DMS79 treated with DMSO at 0.1 percent for 48 hours (cell line): ENCODE measurements at regions not wholly inside any gene's neighbourhood (a gene's known extent, or its start where the extent isn't known, plus 50 kb on each side); places are given as distances from the start of the nearest gene placed in this dataset.

ENCODE experiments used
- DNase-seq: peaks from one replicate; lab custom pipeline; 2025; lab: John Stamatoyannopoulos, UW

DNA sequence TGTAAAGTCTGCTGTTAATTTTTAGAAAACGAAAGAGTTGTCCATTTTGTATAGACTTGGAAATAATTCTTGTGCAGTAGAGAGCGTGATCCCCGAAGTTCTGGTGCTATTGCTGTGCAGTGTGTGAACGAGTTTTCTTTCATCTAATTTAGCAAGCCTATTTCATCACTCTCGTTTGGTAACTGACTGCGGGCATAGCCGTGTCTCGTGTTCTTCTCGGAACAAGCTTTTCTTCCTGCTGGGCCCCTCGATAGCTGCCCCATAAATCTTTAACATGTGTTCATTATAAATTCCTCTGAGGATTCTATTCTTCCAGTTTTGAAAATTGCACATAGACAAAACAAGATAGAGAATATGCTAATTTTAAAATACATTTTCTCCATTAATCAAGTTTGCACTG is 622.0 kb upstream of the PFKP start:
- DNase-seq: no peak

DNA sequence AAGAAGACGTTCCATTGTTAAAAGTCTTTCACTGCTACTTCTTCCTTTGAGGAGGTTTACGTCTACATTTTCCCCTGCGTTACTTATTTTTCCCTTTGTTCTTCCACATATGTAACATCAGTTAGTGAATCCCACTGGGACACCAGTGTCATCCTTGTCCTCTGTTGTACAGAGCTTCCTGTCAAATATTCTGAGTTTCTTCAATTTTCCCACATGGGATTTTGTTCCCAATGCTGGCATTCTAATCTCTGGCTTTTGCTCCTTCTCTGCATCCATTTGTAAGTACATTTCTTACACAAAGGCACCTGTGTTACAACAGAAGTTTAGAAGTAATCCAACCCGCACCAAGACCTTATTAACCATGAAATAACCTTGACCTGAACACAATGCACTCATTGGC is 627.4 kb upstream of the PFKP start:
- no peak for DNase-seq

DNA sequence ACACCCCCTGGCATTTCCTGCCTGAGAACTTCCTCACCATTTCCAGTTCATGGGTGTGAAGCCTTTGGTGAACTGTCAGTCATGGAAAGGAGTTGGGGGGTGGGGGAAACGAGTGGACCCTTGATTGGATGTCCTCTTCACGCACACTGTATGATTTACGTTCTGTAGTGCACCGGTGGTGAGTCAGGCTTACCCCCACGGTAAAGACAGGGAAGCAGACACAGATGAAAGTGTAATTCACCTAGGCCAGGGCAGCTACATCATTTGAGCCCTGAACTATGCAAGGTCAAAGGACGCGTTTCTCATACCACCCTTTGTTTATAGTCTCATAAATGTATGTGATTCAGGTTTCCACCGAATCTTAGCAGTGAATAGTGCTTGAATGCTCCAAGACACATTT is 628.3 kb upstream of the PFKP start:
- no peak for DNase-seq

DNA sequence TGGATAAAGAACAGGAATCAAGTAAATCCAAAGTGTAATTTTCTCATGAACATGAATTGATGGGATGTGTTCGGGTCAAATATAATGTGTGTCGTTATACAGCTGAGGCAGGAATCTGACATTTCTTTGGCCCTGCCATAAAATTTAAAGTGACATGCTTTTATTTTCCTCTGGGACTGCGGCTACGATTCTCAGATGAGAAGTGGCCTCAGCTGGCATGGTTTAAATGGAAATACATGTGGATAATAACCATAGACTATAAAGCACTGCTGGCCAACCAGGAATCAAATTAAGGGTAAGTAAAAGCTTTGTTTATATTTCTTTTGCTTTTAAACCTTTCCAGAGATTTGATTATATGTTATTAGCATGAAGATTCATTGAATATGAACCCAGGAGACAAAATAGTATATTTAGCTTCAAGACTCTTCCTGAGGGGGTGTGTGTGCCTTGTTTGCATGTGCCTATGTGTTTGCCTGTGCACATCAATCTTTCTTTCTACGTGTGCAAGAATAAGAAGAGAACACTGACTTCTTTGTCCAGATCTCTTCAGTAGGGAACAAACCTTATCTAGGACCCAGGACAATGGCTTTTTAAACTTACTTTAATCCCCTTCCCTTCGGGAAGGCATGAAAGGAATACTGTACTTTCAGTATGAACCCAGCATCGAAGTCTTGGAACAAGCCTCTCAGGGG is 629.0 kb upstream of the PFKP start:
- no peak for DNase-seq

DNA sequence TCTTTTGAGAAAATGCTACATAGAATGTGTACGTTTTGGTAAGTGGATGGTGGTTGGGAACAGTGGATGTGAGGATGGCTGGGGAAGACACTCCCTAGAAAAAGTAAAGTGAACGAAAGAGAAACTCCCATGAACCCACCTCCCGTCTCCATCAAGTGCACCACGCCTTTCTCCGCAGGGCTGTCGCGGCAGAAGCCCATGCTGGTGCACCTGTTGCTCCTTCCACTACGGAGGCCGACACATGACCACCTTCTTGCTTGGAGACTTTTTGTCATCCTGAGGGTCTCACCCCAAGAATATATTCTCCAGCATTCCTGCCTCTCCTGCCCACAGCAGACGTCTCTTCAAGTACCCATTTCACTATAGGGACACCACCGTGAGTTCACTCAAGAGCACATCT is 630.4 kb upstream of the PFKP start:
- DNase-seq: no peak

DNA sequence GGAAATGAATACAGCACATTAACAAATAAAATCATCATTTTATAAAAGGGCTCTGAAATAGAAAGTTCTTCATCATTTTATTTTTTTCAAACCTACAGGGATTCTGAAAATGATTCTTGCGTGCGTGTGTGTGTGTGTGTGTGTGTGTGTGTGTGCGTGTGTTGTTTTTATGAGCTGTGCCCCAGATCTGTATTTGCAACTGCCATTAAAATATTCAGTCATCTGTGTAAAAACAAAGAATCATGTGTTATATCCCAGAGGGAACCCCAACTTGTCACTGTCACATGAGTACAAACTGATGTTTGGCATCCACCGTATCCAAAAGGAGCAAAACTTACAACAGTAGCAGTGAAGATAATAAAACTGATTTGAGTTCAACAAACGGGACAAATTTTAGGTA is 635.4 kb upstream of the PFKP start:
- DNase-seq: no peak

DNA sequence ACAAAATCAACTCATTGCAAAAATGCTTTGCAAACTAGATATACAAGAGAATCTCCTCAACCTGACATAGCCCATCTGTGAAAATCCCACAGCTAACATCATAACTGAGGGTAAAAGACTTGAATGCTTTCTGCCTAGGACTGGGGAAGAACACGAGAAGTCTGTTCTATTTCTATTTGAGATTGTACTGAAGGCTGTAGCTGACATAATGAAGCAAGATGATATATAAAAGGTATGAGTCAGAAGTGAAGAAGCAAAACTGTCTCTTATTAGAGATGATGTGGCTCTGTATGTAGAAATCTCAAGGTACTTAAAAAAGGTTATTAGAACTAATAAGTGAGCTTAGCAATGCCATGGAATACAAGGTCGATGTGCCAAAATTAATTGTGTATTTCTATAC is 639.9 kb upstream of the PFKP start:
- DNase-seq: no peak

DNA sequence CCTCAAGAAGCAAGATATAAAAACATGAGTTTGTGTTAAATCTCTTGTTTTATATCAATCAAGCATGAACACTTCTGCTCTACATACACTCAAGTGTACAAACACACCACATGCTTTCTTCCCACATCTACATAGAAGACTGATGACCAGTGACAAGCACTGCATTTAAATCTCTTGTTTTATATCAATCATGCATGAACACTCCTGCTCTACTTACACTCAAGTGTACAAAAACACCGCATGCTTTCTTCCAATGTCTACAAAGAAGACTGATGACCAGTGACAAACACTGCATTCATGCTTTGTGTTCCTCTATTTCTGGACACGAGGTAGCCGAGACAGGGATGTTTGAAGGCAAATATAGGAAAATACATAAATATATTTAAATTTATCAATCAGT is 642.0 kb upstream of the PFKP start:
- DNase-seq: no peak

DNA sequence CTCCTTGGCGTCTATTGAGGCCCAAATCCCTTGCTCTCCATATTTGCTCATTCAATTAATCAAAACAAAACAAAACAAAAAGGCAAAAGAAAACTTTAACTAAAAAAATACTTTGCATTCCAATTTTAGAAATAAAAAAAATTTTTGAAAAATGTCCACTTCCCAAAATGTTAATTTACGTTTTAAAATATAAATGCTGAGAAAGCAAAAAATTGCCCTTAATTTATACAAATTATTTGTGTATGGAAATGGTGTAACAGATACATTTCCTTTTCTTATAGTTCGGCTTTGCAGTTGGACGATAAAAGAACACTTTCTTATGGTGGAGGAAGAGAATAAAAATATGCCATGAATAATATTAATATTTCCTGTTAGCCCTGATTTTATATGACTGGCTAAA is 652.8 kb upstream of the PFKP start:
- no peak for DNase-seq

DNA sequence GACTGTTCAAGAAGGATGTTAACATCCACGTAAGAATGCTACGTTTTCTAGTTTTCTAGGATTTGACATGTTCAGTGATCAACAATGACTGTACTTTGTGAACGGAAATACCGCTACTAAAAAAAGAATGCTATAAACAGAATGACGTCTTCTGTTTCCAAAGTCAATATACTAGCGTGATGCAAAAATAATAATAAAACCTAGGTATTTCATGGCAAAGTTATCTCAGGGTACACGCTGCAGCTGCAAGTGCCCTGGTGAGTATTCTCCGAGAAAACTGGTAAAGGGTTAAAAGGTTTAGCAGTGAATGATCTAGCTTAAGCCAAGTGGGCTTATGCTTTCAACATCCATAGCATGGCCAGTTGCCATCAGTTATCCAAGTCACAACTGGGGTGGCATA is 653.3 kb upstream of the PFKP start:
- DNase-seq: no peak

DNA sequence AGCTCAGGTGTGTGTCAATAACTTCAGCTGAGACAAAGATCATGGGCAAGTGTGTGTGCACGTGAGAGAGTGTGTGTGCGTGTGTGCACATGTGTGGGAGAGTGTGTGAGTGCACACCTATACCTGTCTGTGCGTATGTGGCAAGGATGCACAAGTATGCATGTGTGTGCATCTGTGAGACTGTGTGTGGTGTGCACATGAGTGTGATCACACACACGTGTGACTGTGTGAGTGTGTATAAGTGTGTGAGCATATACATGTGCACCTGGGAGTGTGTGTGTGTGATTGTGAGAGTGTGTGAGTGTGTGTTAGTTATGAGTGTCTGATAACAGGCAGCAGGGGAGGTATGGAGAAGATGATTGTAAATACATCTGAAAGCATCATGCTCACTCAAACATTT is 657.3 kb upstream of the PFKP start:
- DNase-seq: no peak

DNA sequence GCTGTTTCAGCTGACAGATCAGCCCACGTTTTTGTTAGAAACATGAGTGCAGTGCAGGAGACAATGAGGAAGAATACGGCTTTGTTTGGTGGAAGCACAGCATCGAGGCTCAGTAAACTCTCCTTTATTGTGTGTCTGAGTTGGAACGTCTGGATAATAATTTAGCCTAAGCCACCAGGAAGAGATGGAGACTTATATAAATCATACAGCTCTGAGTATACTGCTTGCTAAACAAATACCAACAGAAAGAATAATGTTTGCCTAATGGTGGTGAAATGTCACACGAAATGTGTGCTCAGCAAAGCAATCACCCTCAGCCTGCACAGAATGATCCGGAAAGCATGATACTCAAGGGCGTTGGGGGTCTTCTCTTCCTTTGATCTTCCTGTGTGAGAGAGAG is 664.1 kb upstream of the ADARB2 start:
- no peak for DNase-seq

DNA sequence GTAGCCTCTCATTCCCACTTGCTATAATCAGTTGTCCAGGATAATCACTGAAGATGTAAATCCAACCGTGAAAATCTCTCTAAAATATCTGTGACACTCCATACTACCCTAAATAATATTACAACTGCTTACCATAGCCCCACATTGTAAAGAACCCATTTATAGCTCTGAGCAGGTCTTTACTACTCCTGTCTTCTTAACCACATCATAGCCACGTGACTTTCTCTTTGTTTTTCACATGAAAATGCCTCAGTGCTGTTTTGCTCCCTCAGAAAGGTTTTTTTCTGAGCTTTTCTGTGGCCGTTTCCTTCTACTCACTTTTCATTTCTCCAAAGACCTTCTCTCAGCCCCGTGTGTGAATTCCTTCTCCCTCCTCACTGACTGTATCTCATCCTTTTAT is 662.2 kb upstream of the ADARB2 start:
- no peak for DNase-seq

DNA sequence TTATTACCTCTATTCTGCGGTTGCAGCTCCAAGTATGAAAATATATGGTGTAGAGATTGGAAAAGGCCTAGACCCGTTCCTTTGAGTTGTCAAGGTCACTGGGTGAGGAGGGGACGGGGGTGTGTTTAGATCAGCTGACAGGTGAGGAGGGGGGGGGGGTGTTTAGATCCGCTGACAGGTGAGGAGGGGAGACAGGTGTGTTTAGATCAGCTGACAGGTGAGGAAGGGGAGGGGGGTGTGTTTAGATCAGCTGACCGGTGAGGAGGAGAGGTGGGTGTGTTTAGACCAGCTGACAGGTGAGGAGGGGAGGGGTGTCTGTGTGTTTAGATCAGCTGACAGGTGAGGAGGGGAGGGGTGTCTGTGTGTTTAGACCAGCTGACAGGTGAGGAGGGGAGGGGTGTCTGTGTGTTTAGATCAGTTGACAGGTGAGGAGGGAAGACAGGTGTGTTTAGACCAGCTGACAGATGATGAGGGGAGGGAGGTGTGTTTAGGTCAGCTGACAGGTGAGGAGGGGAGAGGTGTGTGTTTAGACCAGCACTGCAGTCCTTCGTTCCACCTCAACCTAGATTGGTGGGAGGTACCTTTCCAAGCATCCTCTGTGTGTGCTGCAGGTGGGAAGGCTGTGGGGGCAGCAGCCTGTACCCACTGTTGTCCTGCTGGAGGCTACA is 655.0 kb upstream of the ADARB2 start:
- DNase-seq: no peak

DNA sequence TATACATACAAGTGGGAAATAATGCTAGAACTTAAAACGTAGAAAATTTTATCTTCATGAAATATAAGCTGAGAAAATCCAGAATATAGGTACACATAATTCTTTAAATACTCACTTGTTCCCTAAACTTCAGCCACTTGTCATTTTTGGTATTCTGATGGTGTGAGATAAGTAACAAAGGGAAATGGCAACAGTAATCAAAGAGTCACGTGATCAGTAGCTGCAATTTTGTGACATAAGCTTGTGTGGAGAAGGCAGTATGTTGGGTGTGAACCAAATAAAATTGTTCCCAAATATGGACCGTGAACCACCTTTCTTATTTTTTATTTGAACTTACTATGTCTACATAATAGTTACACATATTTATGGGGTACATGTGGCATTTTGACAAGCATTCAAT is 650.3 kb upstream of the ADARB2 start:
- DNase-seq: no peak

DNA sequence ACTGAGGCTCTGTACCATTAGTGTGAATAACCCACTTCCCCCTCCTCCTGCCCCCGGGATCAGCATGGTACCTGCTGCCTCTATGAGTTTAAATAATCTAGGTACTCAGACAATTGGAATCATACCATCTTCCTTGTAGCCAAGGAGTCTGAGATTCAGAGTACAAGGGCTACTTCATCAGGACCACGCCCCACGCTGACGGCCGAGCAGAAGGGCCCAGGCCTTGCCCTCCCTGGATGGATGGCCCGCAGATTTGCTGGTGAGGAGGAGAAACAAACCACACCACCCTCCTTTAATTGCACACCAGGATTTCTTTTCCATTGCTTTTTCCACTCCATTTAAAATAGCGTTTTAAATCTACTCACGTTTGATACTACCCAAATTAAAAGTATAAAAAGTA is 649.9 kb upstream of the ADARB2 start:
- no peak for DNase-seq

DNA sequence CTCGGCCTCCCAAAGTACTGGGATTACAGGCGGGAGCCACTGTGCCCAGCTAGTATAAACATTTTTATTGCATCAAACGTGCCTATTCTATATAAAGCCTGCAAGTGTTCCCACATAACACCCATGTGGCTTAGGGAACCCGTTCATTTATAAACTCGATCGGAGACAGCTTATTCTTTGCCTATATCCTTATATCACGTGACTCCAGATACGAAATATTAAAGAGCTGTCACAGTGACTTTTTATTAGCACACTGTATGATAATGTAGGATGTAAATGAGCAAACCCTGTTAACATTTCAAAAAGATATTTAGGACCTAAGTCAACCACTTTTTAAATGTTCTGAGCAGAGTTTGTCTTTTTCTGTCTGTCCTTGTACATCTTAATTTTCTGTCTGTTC is 642.9 kb upstream of the ADARB2 start:
- no peak for DNase-seq

DNA sequence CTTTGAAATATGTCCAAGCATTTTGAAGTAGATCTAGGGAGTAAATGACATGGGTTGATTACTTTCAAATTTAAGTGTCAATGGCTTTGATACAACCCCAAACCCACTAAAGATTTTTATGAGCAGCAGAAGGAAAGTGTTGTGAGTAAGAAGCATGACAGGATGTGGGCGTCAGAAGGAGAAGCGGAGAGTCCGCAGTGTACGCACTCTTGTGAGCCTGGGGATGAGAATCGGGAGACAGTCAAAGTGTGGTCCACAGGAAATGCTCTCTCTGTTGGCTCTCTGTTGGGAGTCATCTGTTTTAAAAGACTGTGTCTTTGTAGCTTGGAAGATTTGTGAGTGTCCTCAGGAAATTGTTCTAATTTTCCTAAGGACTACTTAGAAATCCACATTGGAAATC is 629.8 kb upstream of the ADARB2 start:
- DNase-seq: no peak

DNA sequence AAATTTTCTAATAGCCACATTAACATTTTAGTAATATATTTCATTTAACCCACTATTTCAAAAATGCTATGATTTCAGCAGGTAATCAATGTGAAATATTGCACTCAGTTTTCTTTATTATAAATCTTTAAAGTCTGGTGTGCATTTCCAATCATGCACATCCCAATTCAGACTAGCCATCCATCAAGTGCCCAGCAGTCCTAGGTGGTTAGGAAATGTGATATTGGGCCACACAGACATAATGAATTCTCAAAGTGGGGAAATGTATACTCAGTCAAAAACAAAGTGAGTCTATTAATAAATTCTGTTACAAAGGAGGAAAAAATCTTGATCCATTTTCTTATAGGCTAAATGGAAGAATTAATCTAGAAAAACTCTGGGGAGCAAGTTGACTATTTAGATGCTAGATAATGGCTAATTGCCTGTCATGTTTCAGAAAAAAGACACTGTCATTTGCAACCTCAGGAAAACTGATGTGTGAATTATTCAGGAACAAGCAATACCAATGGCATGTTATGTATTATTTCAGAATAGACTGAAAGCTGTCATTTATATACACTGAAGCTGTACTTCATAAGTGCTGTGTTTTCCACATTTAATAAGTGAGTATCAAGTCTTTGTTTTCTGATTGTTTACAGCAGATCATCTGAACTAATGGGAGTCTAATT is 629.1 kb upstream of the ADARB2 start:
- DNase-seq: no peak

DNA sequence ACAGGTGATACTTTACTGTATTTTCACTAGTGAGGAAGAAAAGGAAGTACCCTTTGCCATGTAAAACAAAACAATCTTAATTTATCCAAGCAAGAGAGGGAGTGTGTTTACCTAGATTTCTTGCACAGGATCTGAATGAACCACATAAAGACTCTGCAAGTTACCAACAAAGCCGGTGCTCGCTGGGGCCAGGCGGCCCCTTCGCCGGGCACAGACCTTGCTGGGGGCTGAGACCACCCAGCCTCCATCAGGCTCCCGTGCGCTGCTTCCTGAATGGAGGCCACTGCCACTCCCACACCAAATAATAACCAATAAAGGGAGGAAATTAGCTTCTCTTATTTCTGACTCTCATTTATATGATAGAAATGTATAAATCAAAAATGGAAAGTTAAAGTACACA is 625.0 kb upstream of the ADARB2 start:
- DNase-seq: no peak

DNA sequence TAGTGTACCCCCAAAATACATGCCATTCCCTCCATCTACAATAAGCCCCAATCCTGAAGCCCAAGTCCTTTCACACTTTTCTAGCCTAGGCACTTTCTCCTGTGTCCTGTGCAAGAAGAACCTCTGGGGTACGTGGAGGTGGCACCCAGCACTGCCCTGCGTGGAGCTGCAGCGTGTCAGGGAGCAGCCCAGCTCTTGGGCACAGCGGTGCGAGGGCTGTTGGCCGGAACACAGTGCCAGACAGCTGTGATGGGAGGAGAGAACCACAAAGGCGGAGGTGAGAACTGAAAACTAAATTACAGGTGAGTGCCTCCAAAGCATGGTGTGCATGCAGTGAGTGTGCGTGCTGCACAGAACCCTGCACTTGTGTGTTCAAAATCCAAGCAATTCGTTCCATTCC is 621.3 kb upstream of the ADARB2 start:
- no peak for DNase-seq

DNA sequence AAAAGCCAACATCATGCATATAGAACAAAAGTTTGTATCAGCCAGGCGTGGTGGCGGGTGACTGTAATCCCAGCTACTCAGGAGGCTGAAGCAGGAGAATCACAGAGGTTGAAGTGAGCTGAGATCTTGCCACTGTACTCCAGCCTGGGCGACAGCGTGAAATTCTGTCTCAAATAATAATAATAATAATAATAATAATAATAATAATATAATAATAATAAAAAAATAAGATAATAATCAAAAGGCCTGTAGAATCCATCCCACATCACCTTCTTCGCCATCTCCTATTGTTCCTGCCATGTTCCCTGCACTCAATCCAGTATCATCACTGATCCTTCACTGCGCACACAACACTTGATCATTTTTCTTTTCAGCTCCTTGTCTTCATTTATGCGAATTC is 619.3 kb upstream of the ADARB2 start:
- no peak for DNase-seq

DNA sequence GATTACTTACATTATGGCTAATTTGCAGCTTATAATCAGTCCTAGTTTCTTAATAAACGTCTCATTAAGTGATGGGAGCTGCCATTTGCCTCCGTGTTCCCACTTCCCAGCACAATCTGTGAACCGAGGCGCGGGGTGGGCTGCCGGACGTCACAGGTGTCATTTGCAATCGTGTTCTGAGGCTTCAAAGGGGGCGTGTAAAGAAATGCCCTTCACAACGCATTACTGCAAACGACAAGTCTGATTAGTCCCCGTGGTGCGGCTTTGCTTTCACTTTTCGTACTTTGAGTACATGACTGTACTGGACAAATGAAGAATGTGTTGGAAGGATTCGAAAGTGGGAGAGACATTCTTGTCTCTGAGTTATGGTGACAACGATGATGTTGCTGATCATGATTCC is 614.2 kb upstream of the ADARB2 start:
- DNase-seq: no peak

DNA sequence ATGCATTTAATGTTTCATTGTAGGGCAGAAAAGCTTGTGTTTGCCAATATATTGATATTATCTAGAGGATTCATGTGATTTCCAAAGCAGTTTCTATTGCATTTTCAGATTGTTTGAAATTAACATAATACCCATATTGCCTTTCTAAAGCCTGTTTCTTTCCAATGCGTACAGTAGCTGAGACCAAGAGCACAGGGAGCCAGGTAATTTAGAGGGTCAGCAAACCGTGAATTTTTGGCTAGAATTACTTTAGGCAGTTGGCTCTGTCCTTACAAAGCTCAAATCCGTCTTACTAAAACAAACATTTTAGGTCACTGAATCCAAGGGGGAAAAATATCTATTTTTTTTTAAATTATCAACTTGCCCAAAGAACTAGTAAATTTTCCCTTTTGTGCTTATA is 604.9 kb upstream of the ADARB2 start:
- no peak for DNase-seq
